Stimulated activated naive B cell treated with anti-CD40 and anti-IgM and Interleukin-4, amounts not matched to agents 10 μg/mL and 1 μg/mL and 100 μg/mL, for 72 hours (primary cell): ENCODE measurements at regions not wholly inside any gene's neighbourhood (a gene's known extent, or its start where the extent isn't known, plus 50 kb on each side); places are given as distances from the start of the nearest gene placed in this dataset.

Experiments
- ATAC-seq, 2 donors: fragments of 150-1000 bp; cut with Tn5 transposase; replicated peaks; 2 replicates each; pipeline ENCODE4 v1.10.0; 2021; ENCODE audit warnings: moderate library complexity in 1 of 2
- DNase-seq: peaks from one replicate; pipeline ENCODE4 v3.0.0; 2021
- H3K27ac Mint-ChIP-seq: one replicate; pipeline ENCODE4 v1.8.0; 2022; ENCODE audit warnings: mild to moderate bottlenecking, mixed read lengths
- H3K27me3 Mint-ChIP-seq, 2 donors: one replicate each; pipeline ENCODE4 v1.8.0; 2022; ENCODE audit warnings: mixed read lengths in 2 of 2
- H3K36me3 Mint-ChIP-seq, 2 donors: one replicate each; pipeline ENCODE4 v1.8.0; 2022; ENCODE audit warnings: mixed read lengths in 2 of 2, mild to moderate bottlenecking in 1 of 2
- H3K4me1 Mint-ChIP-seq, 2 donors: one replicate each; pipeline ENCODE4 v1.8.0; 2022; ENCODE audit warnings: mixed read lengths in 2 of 2, mild to moderate bottlenecking in 1 of 2
- H3K4me3 Mint-ChIP-seq, 2 donors: one replicate each; pipeline ENCODE4 v1.8.0; 2022; ENCODE audit warnings: mild to moderate bottlenecking in 2 of 2, mixed read lengths in 2 of 2, moderate library complexity in 1 of 2
- H3K9me3 Mint-ChIP-seq, 2 donors: one replicate each; pipeline ENCODE4 v1.8.0; 2022; ENCODE audit warnings: mixed read lengths in 2 of 2, mild to moderate bottlenecking in 1 of 2

DNA sequence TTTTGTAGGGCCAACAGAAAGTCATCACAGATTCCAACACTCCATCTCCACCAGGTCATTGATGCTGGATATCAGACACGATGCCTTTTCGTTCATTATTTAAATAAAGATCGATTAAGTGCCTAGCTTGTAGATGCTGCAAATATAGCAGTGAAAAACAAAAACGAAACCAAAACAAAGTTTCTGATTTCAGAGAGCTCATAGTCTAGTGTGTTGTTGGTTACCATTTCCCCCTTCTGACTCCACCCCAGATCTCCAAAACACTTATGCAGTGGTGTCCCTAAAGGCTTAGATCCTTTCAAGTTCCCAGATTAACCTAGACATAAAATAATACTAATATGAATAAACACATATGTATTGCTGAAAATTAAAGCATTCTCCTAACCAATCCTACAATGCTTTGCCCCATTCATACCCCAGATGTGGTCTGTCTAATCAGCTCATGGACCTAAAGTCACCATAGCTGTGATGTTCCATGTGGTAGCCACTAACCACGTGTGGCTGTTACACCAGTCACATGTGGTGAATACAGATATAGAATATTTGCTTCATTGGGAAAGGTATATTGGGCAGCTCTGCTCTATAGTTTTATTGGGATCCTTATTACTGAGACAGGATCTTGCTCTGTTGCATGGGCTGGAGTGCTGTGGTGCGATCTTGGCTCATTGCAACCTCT, 787.2 kb downstream of the TDRD15 start:
- no peak overlapping the region for H3K27ac Mint-ChIP-seq
- H3K27me3 Mint-ChIP-seq: no peaks in the 10 kb centered on the region
- no peak overlapping the region for H3K4me3 Mint-ChIP-seq
- H3K9me3 Mint-ChIP-seq: peaks cover 4 to 9% of the 10 kb centered on the region in 2 donors
- ATAC-seq (no peak), DNase-seq (no peak)
- no peaks in the 10 kb centered on the region for H3K36me3 Mint-ChIP-seq
- H3K4me1 Mint-ChIP-seq: no peaks in the 10 kb centered on the region

- no peaks in the 10 kb centered on the region for H3K27me3 Mint-ChIP-seq
- DNase-seq (no peak), ATAC-seq (no peak)
- no peaks in the 10 kb centered on the region for H3K4me1 Mint-ChIP-seq
- no peak overlapping the region for H3K4me3 Mint-ChIP-seq
- H3K36me3 Mint-ChIP-seq: no peaks in the 10 kb centered on the region
- peaks cover 4 to 14% of the 10 kb centered on the region in 2 donors for H3K9me3 Mint-ChIP-seq
- H3K27ac Mint-ChIP-seq: no peak overlapping the region
These were observed 788.6 kb downstream of the TDRD15 start for GRCh38 chr2:21912405-21912804.

- Mint-ChIP-seq H3K4me1 (no peaks in the 10 kb centered on the region), H3K27me3 (no peaks in the 10 kb centered on the region), H3K4me3 (no peak overlapping the region), H3K9me3 (peaks cover 2 to 14% of the 10 kb centered on the region in 2 donors), H3K36me3 (no peaks in the 10 kb centered on the region), H3K27ac (no peak overlapping the region)
- DNase-seq: no peak
- no peak for ATAC-seq
These were observed 791.4 kb downstream of the TDRD15 start for GRCh38 chr2:21915201-21915600.

DNA sequence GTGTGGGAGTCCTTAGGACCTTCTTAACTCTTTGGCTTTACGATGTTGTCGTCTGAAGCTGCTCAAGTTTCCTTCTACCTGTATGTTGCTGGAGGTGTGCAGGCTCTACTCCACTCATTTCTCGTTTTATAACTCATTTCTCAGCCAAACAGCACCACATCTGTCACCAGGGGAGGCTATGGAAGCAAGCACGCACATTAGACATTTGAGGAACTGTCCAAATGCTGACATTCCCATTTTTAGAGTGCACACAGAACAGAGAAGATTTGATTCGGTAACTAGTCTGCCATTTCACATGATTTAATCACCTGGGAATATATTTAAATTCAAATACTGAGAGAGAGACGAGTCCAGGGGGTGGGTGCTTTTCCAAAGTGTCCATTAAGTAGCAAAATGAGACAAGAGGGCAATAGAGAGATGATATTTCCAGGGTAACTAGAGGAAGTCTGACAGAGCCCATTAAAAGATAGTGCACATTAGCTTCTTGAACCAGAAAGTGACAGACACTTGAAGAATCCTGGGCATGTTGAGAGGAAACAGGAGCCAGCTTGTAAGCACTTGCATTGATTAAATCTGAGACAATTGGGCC, 793.3 kb downstream of the TDRD15 start:
- no peak overlapping the region for H3K27ac Mint-ChIP-seq
- peaks cover 0 to 9% of the 10 kb centered on the region in 2 donors for H3K9me3 Mint-ChIP-seq
- H3K4me3 Mint-ChIP-seq: no peak overlapping the region
- DNase-seq (no peak), ATAC-seq (no peak)
- H3K27me3 Mint-ChIP-seq: no peaks in the 10 kb centered on the region
- no peaks in the 10 kb centered on the region for H3K36me3 Mint-ChIP-seq
- H3K4me1 Mint-ChIP-seq: no peaks in the 10 kb centered on the region

DNA sequence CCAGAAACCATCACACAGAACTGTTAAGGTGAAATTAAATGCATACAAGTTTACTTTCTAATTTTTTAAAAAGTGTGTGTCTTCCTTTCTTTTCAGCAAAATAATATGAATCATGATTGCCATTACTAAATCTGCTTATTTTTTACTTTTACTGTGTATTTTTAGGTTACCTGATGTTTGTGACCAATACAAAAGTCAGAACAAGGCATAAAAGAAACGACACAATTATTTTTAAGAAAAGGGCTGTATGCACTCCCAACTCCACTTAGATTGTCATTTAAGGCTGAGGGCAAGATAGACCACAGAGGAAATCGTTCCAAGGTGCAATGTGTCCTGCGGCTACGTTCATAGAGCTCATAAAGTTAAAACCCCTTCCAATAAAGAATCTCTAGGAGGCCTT, 797.0 kb downstream of the TDRD15 start:
- H3K4me1 Mint-ChIP-seq: no peaks in the 10 kb centered on the region
- no peak overlapping the region for H3K27ac Mint-ChIP-seq
- no peak for ATAC-seq

DNA sequence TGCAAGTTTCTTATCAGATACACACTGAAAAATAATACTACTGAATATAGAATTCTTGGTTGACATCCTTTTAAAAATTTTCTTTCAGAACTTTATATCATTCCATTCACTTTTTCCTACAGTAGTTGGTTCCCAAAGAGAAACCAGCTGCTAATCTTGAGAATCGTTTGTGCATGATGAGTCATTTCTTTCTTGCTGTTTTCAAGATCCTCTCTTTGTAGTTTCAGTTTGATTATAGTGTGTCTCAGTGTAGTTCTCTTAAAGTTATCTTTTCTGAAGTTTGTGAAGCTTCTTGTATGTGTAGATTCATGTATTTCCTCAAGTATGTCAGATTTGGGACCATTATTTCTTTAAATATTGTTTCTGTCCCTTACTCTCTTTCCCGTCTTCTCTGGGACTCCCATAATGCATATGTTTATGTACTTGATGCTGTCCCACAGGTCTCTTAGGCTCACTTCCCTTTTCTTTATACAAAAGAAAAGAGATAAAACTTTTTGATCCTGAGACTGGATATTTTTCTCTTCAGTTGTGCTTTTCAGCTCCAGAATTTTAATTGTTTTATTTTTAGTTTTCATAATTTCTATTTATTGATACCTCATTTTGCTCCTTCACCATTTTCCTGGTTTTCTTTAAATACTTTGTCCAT, 801.0 kb downstream of the TDRD15 start:
- H3K4me1 Mint-ChIP-seq: no peaks in the 10 kb centered on the region
- no peak for DNase-seq
- no peaks in the 10 kb centered on the region for H3K27me3 Mint-ChIP-seq
- peak in 1 of 2 donors; percentile 25 for ATAC-seq
- H3K27ac Mint-ChIP-seq: no peak overlapping the region
- H3K4me3 Mint-ChIP-seq: no peak overlapping the region
- no peaks in the 10 kb centered on the region for H3K36me3 Mint-ChIP-seq
- peaks cover 14 to 17% of the 10 kb centered on the region in 2 donors for H3K9me3 Mint-ChIP-seq

More for the DNA sequence above, 797.0 kb downstream of the TDRD15 start:
- DNase-seq: no peak
- H3K4me3 Mint-ChIP-seq: no peak overlapping the region
- H3K9me3 Mint-ChIP-seq: peaks cover 12 to 17% of the 10 kb centered on the region in 2 donors
- H3K27me3 Mint-ChIP-seq: no peaks in the 10 kb centered on the region
- no peaks in the 10 kb centered on the region for H3K36me3 Mint-ChIP-seq

- Mint-ChIP-seq H3K27me3 (no peaks in the 10 kb centered on the region), H3K4me3 (no peak overlapping the region), H3K4me1 (no peaks in the 10 kb centered on the region), H3K36me3 (no peaks in the 10 kb centered on the region), H3K27ac (no peak overlapping the region), H3K9me3 (peaks cover 9 to 10% of the 10 kb centered on the region in 2 donors)
- no peak for ATAC-seq
- no peak for DNase-seq
These were observed 804.5 kb downstream of the TDRD15 start for GRCh38 chr2:21928292-21928691.

DNA sequence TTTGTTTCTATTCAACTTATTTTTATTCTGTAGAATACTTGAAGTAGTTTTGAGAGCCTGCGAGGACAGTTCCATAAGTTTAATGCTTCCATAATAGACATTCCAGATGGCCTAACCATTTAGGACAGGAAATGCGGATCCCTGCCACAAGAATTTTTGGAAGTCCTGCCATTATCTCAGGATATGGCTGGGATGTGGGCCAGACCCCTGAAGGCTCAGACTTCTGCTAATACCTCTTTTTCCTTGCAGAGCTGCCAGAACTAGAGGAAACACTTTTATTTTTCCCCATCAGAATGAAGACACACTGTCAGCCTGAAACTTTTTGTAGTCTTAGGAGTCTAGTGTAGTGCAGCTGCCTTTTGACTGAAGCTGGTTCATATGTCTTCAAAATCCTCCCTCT, 806.5 kb downstream of the TDRD15 start:
- H3K36me3 Mint-ChIP-seq: no peaks in the 10 kb centered on the region
- ATAC-seq: no peak

GRCh38 chr2:21939967-21940366, 816.2 kb downstream of the TDRD15 start:
- Mint-ChIP-seq H3K27ac (no peak overlapping the region), H3K36me3 (no peaks in the 10 kb centered on the region), H3K4me3 (no peak overlapping the region), H3K4me1 (no peaks in the 10 kb centered on the region), H3K27me3 (no peaks in the 10 kb centered on the region), H3K9me3 (peaks cover 1 to 3% of the 10 kb centered on the region in 2 donors)
- no peak for ATAC-seq
- DNase-seq: no peak

More for the DNA sequence above, 806.5 kb downstream of the TDRD15 start:
- no peak for DNase-seq
- Mint-ChIP-seq H3K4me1 (no peaks in the 10 kb centered on the region), H3K27me3 (no peaks in the 10 kb centered on the region), H3K9me3 (peaks cover 4 to 6% of the 10 kb centered on the region in 2 donors), H3K4me3 (no peak overlapping the region), H3K27ac (no peak overlapping the region)

DNA sequence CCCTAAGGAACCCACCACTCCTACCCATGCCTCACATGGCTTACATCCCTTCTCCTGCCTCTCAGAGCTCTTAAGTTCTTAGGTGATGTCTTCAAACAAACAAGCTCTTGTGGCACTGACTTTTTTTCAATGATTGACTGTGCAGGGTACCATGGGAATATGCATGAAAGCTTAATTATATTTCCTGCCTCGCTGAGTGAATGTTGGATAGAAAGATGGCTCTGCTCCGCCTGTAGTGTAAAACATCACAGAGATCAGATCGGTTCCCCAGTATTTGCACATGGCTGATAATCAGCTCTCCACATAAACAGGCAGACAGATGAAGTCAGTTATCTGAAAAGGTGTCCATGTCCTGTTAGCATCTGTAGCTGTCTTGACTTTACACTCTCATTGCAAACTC, 820.8 kb downstream of the TDRD15 start:
- ATAC-seq (no peak), DNase-seq (no peak)
- Mint-ChIP-seq H3K9me3 (peaks cover 1 to 3% of the 10 kb centered on the region in 2 donors), H3K27ac (no peak overlapping the region), H3K36me3 (no peaks in the 10 kb centered on the region), H3K4me3 (no peak overlapping the region), H3K27me3 (no peaks in the 10 kb centered on the region), H3K4me1 (no peaks in the 10 kb centered on the region)

DNA sequence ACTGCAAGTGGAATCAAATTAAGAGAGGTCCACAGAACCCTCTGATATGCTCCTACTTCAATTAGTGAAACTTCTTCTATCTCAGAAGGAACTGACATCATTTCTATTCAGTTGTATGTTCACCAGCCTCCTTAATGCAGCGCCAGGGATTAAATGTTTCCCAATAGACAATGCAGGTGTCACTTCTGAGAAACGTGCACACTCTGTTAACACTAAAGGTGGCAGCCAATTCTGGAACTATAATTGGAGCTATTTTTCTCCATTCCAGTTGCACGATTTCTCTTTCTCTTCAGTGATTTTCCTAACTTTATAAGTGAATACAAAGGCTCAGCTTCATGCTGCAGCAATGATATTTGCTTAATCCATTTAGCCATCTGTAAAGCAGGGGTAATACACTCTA, 821.9 kb downstream of the TDRD15 start:
- H3K27ac Mint-ChIP-seq: no peak overlapping the region
- DNase-seq (no peak), ATAC-seq (no peak)
- H3K4me3 Mint-ChIP-seq: no peak overlapping the region
- H3K36me3 Mint-ChIP-seq: no peaks in the 10 kb centered on the region
- H3K9me3 Mint-ChIP-seq: peaks cover 1 to 3% of the 10 kb centered on the region in 2 donors
- no peaks in the 10 kb centered on the region for H3K27me3 Mint-ChIP-seq
- no peaks in the 10 kb centered on the region for H3K4me1 Mint-ChIP-seq

DNA sequence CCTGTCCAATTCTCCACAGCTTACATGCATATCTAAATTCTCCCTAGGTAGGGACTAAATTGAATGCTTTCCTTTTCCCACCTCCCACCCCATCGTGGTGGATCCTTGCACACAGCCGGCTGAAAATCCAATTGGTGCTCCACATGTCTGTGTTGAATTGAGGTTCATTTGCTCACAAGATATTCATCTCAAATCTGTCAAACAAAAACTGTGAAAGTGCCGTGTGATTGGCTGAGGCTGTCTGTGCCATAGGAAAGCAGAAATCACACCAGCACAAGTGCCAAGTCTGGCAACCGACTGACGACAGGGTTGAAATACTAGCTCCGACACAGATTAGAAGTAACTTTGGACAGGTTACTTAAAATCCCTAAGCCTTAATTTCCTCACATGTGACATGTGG, 823.3 kb downstream of the TDRD15 start:
- ATAC-seq: no peak
- Mint-ChIP-seq H3K36me3 (no peaks in the 10 kb centered on the region), H3K4me3 (no peak overlapping the region), H3K27ac (no peak overlapping the region), H3K27me3 (no peaks in the 10 kb centered on the region), H3K4me1 (no peaks in the 10 kb centered on the region), H3K9me3 (peaks cover 0 to 3% of the 10 kb centered on the region in 2 donors)
- DNase-seq: no peak

- no peaks in the 10 kb centered on the region for H3K4me1 Mint-ChIP-seq
- H3K9me3 Mint-ChIP-seq: no peaks in the 10 kb centered on the region
- DNase-seq: no peak
These were observed 842.4 kb downstream of the TDRD15 start for GRCh38 chr2:21966139-21966538.

GRCh38 chr2:21970971-21971370, 847.2 kb downstream of the TDRD15 start:
- Mint-ChIP-seq H3K27ac (no peak overlapping the region), H3K36me3 (no peaks in the 10 kb centered on the region), H3K27me3 (no peaks in the 10 kb centered on the region), H3K9me3 (peaks cover 0 to 2% of the 10 kb centered on the region in 2 donors), H3K4me1 (no peaks in the 10 kb centered on the region), H3K4me3 (no peak overlapping the region)
- DNase-seq: no peak
- ATAC-seq: no peak

More at GRCh38 chr2:21966139-21966538, 842.4 kb downstream of the TDRD15 start:
- Mint-ChIP-seq H3K36me3 (no peaks in the 10 kb centered on the region), H3K27me3 (no peaks in the 10 kb centered on the region), H3K27ac (no peak overlapping the region), H3K4me3 (no peak overlapping the region)
- no peak for ATAC-seq

- DNase-seq: no peak
- ATAC-seq: no peak
- no peaks in the 10 kb centered on the region for H3K36me3 Mint-ChIP-seq
- no peak overlapping the region for H3K27ac Mint-ChIP-seq
- peaks cover 0 to 2% of the 10 kb centered on the region in 2 donors for H3K9me3 Mint-ChIP-seq
- no peaks in the 10 kb centered on the region for H3K4me1 Mint-ChIP-seq
- no peak overlapping the region for H3K4me3 Mint-ChIP-seq
- no peaks in the 10 kb centered on the region for H3K27me3 Mint-ChIP-seq
These were observed 848.8 kb downstream of the TDRD15 start for GRCh38 chr2:21972586-21972985.
